ENCODE measurements at regions not wholly inside any gene's neighbourhood (a gene's known extent, or its start where the extent isn't known, plus 50 kb on each side); places are given as distances from the start of the nearest gene placed in this dataset.
"Not testable (repeated sequence)": the region's sequence is repeated elsewhere in the genome, so short reads cannot be mapped to it uniquely, and the experiment has no call there.

DNA sequence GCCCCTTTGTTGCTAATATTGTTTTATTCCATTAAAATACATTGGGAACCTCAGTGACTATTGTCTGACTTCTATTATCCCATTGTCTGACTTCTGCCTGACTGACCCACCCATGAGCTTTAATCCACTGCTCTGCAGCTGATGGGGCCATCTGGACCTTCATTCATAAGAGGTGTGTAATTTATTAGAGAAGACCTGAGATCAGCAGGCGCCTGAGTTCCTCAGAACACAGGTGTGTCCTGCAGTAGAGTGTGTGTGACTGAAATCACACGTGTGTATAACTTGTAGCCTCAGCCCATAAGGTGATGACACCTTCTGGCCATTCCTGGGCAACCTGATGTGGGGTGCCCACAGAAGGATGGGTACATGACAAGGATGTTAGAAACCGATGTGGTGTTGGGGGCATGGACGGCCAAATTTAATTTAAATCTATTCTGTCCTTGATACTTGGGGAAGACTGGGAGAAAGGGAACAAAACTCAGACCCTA lies 821.0 kb downstream of the TMEM121 start:
- DNase-seq, result no peak

DNA sequence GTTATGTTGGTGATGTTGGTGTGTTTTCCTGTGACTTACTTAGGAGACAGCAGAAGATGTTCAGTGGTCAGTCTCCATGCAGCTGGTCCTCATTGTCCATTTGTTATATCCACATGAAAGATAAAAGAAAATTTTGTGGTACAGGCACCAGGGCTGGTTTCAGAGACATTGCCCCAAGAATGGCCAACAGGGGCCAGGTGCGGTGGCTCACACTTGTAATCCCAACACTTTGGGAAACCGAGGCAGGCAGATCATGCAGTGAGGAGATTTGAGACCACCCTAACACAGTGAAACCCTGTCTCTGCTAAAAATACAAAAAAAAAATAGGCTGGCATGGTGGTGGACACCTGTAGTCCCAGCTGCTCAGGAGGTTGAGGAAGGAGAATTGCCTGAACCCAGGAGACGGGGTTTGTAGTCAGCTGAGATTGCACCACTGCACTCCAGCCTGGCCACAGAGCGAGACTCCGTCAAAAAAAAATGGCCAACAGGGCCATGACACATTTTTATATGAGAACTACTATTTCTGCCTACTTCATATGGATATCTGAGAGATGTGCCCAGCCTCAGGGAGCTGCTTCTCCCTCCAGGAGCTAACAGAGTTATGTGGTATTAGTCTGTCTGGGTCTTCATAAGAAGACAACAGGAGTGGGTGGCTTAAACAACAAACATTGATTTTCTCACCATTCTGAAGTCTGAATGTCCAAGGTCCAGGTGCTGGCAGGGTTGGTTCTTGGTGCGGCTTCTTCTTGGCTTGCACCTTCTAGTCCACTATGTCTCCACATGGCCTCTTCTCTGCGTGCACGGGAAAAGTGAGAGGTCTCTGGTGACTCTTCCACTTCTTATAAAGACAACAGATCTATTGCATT lies 821.7 kb downstream of the TMEM121 start:
- no peak for DNase-seq

- DNase-seq, result peak; percentile 88
Measured at GRCh38 chr14:106348873-106349540, 822.6 kb downstream of the TMEM121 start.

DNA sequence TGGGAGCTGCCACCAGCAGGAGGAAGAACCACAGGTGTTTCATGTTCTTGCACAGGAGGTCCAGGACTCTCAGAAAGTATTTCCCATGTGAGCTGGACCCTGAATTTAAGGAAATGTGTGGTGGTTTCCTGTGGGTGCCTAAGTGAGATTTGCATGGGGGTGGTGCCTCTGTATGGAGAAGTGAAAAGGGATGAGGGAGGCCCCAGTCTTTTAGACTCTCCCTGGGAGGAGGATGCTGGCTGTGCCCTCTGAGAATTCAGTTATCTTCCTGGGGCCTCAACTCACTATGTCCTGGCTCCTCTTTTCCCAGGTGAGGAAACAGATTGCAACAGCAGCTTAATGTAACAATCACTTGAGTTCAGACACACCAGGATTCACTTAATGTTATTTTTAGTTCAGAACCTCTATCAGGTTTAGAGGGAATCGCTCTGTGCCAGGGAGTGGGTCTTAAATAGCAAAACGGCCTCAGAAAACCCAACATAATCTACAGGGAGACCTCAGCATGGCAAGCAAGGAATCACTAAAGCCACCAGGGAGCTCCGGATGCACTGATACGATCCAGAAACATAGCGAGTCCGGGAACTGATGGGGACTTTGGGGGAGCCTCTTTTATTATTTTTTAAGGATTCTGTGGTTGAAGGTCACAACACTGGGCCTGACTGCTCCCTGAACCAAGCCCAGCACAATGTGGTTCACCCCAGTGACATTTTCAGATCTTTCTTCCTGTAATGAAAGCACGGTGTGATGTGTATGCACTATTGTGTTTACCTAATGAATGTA lies 823.5 kb downstream of the TMEM121 start:
- DNase-seq, result not testable (repeated sequence)

DNA sequence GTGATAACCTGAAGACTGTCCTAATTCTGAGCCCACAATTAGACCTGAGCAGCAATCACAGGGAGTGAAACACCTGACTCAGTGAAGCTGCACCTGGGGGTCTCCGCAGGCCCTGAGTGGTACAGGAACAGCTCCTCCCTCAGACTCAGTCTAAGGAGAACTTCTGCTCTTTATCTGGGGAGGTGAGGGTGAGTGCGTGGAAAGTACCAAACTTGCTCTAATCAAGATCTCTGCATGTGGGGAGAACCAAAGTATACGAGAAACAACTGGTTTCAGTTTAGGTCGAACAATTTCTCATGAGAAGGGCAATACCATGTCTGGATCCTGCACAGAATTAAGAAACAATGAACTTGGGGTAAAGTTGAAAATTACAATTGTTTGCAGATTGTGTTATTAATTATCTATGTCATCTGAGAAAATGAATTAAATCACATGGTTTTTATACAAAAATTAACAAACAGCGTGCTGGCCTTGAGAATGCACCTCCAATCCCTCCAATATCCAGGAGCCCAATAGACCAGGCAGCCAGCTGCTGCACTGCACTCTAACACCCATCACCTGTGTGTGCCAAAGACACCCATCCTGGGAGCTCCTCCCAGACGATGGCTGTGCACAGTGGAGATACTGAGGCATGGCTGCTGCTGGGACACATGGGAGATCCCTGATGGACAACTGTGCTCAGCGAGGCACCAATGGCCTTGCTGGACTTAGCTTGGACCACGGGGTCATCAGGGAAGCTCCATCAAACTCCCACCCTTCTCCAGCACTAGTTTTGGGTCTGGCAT lies 828.8 kb downstream of the TMEM121 start:
- DNase-seq, result not testable (repeated sequence)

GRCh38 chr14:106355881-106356642 lies 829.7 kb downstream of the TMEM121 start:
- not testable (repeated sequence) for DNase-seq

DNA sequence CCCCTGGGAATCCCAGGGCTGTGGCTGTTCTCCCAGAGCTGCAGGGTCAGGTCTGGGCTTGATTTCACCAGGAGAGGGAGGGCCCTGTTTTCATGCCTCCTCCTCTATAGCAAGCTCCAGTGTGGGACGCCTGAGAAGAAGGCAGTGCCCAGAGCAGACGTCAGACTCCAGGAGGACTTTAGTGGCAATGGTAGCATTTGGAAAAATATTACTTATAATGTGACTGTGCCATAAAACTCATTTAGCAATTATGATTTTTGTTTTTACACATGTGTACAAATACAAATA lies 830.2 kb downstream of the TMEM121 start:
- not testable (repeated sequence) for DNase-seq

GRCh38 chr14:106359157-106359887 lies 832.9 kb downstream of the TMEM121 start:
- peak; percentile 58 for DNase-seq

DNA sequence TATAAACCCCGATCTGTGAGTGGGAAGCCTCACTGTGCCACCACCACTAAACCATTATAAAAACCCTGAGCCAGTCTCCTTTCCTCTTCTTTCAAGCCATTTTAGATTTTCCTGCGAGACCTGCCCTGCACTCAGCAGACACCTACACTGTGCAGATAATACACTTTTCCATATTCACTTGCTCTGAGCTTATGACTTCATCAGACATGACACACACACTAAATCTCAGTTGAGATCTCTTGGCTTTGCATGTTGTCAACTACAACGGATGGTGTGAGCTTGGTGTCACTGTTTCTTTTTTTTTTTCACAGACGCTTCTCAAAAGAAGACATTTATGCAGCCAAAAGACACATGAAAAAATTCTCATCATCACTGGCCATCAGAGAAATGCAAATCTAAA lies 839.0 kb downstream of the TMEM121 start:
- not testable (repeated sequence) for DNase-seq

DNA sequence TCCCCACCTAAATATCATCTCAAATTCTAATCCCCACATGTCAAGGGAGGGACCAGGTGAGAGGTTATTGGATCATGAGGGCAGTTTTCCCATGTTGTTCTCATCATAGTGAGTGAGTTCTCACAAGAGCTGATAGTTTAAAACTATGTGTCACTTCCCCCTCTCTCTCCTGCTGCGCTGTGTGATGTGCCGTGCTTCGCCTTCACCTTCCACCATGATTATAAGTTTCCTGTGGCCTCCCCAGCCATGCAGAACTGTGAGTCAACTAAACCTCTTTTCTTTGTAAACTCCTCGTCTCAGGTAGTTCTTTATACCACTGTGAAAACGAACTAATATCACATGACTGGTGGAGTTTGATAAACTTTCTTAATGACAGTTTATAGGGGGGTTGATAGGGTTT lies 839.5 kb downstream of the TMEM121 start:
- DNase-seq, result not testable (repeated sequence)

DNA sequence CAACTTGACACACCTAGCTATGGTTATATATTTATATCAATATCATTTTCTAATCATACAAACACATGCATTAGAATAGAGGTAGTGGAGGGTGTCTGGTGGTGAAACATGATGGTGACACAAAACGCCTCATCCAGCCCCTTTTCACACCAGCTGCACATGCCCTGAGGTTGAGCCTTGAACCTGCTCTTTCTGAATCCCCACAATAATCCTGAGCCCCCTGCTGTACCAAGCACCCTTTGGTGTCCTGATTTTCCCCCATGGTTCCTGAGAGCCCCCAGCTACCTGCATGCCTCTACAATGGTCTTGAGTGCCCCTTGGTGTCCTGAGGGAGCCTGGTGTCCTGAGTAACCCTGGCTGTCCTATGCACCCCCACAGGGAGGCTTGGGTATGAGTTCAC lies 840.6 kb downstream of the TMEM121 start:
- DNase-seq, result not testable (repeated sequence)

GRCh38 chr14:106369456-106369855 lies 843.1 kb downstream of the TMEM121 start:
- not testable (repeated sequence) for DNase-seq

DNA sequence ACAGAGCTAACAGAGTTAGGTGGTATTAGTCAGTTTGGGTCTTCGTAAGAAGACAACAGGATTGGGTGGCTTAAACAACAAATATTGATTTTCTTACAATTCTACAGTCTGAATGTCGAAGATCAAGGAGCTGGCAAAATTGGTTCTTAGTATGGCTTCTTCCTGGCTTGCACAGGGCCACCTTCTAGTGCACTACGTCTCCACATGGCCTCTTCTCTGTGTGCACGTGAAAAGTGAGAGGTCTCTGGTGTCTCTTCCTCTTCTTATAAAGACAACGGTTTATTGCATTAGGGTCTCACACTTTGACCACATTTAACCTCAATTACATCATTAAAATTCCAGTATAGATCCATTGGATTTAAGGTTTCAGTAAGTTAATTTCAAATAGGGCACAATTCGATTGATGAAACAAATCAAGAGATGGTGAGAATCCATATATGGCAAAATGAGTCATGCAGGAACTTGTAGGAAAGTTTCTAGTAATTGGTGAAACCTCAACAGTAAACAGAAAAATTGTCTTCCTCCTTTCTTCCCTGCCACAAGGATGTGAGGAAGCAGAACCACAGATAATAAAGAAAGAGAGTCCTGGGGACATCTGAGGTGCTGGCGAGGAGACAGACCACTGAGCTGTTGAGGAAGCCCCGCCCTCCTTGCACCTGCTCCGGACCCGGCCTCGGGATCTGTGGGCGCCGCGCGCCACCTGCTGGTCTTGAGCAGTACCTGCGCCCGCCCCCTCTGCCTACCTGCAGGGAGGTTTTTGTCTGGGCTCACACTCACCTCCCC lies 846.7 kb downstream of the TMEM121 start:
- peak; percentile 84 for DNase-seq

- DNase-seq, result not testable (repeated sequence)
Measured at GRCh38 chr14:106373653-106374110, 847.3 kb downstream of the TMEM121 start.

DNA sequence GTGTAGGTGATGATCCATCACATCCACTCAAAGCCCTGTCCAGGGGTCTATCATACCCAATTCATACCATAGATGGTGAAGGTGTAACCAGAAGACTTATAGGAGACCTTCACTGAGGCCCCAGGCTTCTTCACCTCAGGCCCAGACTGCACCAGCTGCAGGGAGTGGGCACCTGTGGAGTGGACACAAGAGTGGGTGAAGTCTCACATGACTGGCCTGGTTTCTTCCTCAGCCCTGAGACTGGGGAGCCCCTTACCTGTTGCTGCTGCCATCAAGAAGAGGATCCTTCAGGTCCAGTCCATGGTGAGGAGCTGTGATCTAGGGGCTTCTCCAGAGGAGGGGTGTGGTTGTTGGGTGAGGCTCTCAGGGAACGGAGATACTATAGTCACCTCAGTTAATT lies 851.0 kb downstream of the TMEM121 start:
- no peak for DNase-seq

- DNase-seq, result peak; percentile 37
Measured at GRCh38 chr14:106378191-106378590, 851.8 kb downstream of the TMEM121 start.

- DNase-seq, result no peak
Measured at GRCh38 chr14:106380740-106381139, 854.4 kb downstream of the TMEM121 start.

DNA sequence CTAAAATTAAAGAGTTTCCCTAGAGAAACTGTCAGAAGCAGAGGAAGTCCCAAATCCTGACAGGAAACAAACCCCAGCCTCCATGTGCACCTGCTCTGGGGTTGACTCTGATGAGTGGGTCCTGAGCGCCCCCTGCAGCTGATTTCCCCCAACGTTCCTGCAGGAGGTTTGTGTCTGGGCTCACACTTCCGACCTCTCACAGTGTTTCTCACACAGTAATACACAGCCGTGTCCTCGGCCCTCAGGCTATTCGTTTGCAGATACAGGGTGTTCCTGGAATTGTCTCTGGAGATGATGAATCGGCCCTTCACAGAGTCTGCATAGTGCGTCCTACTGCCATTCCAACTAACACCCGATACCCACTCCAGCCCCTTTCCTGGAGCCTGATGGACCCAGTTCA lies 862.8 kb downstream of the TMEM121 start:
- DNase-seq, result not testable (repeated sequence)

DNA sequence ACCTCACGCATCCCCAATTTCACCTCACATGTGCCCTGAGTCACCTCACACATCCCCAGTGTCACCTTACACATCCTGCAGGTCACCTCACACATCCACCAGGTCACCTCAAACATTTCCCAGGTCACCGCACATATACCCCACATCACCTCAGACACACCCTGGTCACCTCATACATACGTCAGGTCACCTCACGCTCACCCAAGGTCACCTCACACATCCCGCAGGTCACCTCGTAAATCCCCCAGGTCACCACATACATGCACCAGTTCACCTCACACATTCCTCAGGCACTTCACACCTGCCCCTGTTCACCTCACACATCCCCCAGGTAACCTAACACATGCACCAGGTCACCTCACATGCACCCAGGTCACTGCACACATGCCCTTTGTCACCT lies 864.0 kb downstream of the TMEM121 start:
- no peak for DNase-seq

DNA sequence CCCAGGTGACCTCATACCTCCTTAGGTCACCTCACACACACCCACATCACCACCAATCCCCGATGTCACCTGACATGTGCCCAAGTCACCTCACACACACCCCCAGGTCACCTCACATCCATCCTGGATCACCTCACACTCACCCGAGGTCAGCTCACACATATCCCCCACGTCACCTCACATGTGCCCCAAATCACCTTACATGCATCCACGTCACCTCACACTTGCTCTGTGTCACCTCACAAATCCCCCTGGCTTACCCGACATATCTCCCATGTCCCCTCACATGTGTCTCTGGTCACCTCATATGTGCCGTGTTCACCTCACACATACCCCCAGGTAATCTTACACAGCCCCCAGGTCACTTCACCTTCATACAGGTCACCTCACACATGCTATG lies 864.6 kb downstream of the TMEM121 start:
- DNase-seq, result no peak
